ENCODE measurements at regions not wholly inside any gene's neighbourhood (a gene's known extent, or its start where the extent isn't known, plus 50 kb on each side); places are given as distances from the start of the nearest gene placed in this dataset.
"Not testable (repeated sequence)": the region's sequence is repeated elsewhere in the genome, so short reads cannot be mapped to it uniquely, and the experiment has no call there.

DNA sequence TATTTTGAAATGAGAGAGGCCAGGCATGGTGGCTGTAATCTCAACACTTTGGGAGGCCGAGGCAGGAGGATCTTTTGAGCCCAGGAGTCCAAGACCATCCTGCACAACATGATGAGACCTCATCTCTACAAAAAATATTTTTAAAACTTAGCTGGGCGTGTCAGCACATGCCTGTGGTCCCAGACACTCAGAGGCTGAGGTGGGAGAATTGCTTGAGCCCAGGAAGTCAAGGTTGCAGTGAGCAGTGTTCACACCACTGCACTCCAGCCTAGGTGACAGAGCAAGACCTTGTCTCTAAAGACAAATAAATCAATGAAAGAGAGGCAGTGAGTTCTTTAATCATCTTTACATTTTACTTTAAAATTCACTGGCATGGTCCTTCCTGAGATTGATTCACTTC is 124.5 kb downstream of the DUSP6 start:
- DNase-seq (ENCODE audit: low read depth) = no peak

DNA sequence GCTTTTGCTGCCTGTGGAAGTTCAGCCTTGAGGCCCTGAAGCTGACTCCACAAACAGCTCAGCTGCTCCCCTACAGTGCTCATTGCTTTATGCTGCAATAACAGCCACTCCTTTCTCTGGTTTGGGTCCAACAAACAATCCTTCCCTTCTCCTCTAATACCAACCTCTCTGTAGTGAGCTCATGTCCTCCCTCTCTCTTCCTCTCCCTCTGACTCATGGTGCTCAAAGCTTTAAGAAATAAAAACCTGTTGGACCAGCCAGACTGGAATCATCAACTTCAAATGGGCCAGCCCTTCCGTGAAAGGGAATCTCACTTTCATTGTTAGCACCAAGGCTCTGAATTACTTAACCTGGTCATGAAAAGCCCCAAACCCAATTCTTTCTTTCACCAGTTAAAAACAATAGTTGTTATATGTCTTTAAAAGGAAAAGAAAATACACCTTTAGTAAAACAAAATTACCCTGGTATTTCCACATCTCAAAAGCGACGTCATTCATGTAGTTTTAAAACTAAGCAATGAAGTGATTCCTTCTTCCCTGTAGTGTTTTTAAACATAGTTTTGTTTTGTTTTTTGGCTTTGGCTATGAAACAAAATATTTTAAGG is 126.4 kb downstream of the DUSP6 start:
- no peak for DNase-seq (ENCODE audit: low read depth)

GRCh38 chr12:89225401-89225800 is 126.9 kb downstream of the DUSP6 start:
- DNase-seq (ENCODE audit: low read depth) = peak; percentile 65

DNA sequence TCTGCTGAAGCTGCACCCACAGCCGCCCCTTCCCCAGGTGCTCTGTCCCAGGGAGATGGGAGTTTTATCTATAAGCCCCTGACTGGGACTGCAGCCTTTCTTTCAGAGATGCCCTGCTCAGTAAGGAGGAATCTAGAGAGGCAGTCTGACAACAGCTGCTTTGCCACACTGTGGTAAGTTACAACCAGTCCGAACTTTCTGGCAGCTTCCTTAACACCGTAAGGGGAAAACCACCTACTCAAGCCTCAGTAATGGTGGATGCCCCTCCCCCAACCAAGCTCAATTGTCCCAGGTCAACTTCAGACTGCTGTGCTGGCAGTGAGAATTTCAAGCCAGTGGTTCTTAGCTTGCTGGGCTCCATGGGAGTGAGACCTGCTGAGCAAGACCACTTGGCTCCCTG is 129.7 kb downstream of the DUSP6 start:
- DNase-seq (ENCODE audit: low read depth) = not testable (repeated sequence)

- DNase-seq (ENCODE audit: low read depth) = no peak
Measured at GRCh38 chr12:89217472-89217871, 134.8 kb downstream of the DUSP6 start.

DNA sequence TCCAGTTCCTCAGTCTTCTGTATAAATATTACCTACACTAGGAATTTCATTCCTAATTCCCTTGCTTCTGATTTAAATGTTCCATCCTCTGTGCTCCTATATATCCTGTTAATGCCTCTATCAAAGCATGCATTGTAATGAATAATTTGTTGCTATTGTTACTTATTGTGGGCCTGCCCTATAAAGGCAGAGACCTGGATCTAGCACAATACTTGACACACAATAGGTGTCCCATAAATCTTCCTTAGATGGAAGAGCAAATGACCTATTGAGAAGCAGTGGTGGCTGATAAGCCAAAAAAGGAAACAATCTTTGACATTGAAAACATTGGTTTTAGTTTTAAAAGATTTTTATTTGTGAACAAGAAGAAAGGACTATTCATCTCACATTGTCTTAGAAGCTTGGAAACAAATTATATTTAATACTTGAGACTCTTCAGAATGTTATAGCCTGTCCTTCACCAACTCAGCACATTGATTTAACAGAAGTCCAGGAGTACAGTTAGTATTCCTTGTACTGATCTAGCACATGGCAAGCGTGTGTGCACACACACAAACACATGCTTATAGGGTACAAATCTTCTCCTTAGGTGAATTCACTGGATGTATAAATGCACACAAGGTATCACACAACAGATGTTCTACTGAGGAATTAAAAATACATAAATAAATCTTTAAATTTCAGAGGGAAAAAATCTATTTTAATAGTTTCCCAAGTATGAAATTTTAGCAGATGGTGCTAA is 135.9 kb downstream of the DUSP6 start:
- no peak for DNase-seq (ENCODE audit: low read depth)

- no peak for DNase-seq (ENCODE audit: low read depth)
Measured at GRCh38 chr12:89215196-89215595, 137.1 kb downstream of the DUSP6 start.

GRCh38 chr12:89213747-89214146 is 138.6 kb downstream of the DUSP6 start:
- no peak for DNase-seq (ENCODE audit: low read depth)

- no peak for DNase-seq (ENCODE audit: low read depth)
Measured at GRCh38 chr12:89213139-89213538, 139.2 kb downstream of the DUSP6 start.

- DNase-seq (ENCODE audit: low read depth) = no peak
Measured at GRCh38 chr12:89212339-89212771, 139.9 kb downstream of the DUSP6 start.

- DNase-seq (ENCODE audit: low read depth) = no peak
Measured at GRCh38 chr12:89211456-89211855, 140.8 kb downstream of the DUSP6 start.

GRCh38 chr12:89210277-89210676 is 142.0 kb downstream of the DUSP6 start:
- DNase-seq (ENCODE audit: low read depth) = no peak

GRCh38 chr12:89208661-89209096 is 143.6 kb downstream of the DUSP6 start:
- no peak for DNase-seq (ENCODE audit: low read depth)

GRCh38 chr12:89206390-89206789 is 145.9 kb downstream of the DUSP6 start:
- DNase-seq (ENCODE audit: low read depth) = no peak

GRCh38 chr12:89205517-89205916 is 146.8 kb downstream of the DUSP6 start:
- no peak for DNase-seq (ENCODE audit: low read depth)

- DNase-seq (ENCODE audit: low read depth) = no peak
Measured at GRCh38 chr12:89203144-89203543, 149.2 kb downstream of the DUSP6 start.

DNA sequence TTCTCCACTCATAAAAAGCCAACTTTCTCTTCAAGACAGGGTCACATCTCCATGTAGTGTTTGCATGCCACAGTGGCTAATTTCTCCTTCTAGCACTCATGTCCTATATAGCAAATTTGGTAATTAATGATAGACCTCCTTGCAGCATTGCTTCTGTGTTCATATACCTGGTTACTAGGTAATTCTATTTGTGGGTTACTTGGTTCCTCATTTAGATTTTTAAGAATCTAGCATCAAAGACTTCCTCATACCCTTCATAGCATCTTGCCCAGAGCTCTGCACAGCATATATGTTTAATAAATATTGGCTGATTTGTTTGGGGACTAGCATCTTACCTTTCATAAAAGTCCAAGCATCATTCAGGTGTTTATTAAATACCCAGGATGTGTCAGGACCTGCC is 152.1 kb downstream of the DUSP6 start:
- no peak for DNase-seq (ENCODE audit: low read depth)

GRCh38 chr12:89195470-89195869 is 156.8 kb downstream of the DUSP6 start:
- DNase-seq (ENCODE audit: low read depth) = no peak

DNA sequence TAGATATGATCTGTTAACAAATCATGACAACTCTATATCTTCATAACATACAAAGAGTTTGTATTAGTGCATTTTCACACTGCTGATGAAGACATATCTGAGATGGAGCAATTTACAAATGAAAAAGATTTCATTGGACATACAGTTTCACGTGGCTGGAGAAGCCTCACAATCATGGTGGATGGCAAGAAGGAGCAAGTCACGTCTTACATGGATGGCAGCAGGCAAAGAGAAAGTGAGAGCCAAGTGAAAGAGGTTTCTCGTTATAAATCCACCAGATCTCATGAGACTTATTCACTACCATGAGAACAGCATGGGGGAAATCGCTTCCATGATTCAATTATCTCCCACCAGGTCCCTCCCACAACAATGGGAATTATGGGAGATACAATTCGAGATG is 157.6 kb downstream of the DUSP6 start:
- DNase-seq (ENCODE audit: low read depth) = no peak

GRCh38 chr12:89192429-89192828 is 159.9 kb downstream of the DUSP6 start:
- no peak for DNase-seq (ENCODE audit: low read depth)

GRCh38 chr12:89191597-89191996 is 160.7 kb downstream of the DUSP6 start:
- not testable (repeated sequence) for DNase-seq (ENCODE audit: low read depth)

DNA sequence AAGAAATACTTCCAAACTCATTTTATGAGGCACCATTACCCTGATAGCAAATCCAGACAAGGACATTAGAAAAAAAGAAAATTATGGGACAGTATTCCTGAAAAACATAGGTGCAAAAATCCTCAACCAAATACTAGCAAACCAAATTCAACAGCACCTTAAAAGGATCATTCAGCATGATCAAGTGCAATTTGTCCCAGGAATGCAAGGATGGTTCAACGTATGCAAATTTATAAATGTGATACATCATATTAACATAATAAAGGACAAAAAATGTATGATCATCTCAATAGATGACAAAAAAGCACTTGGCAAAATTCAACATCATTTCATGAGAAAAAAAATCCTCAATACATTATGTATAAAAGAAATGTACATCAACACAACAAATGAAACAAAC is 162.9 kb downstream of the DUSP6 start:
- no peak for DNase-seq (ENCODE audit: low read depth)

DNA sequence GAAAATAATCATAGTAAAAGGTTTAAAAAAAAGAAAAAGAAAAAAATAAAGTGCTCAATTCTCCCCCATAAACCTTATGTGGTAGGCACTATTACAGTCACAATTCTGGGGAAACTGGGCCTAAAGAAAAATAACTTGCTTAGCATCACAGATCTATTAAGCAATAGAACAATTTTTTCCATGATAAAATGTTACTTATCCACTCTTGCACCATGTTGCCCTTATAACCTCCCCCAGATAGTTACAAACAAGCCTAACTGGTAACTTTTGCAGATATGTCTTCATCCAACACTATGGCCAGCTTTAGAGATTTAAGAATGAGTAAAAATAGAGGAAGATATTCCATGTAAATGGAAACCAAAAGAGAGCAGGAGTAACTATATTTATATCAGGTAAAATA is 164.8 kb downstream of the DUSP6 start:
- DNase-seq (ENCODE audit: low read depth) = no peak

DNA sequence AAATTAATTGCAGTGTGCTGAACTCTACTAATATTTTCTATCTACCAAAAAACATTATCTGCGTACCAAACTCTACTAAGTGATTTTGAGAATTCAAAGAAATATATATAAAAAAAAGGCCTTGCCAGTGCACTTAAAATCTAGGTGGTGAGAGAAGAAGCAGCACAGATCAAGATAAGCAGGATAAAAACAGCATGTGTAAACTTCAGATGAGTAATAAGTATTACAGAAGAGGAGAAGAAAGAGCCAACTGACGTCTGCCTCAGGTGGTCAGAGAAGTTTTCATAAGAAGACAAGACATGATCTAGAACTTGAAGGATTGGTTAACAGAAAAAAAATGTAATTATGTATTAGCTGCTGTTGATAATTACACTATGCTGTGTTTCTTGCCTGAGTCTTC is 166.4 kb downstream of the DUSP6 start:
- no peak for DNase-seq (ENCODE audit: low read depth)
